Adrenal gland (tissue), 9 donors: ENCODE measurements at regions not wholly inside any gene's neighbourhood (a gene's known extent, or its start where the extent isn't known, plus 50 kb on each side); places are given as distances from the start of the nearest gene placed in this dataset.

Experiments
- DNase-seq, 7 donors: peaks; one replicate each; pipeline ENCODE4 v3.0.0-alpha.2; 2019 to 2020
- H3K27ac ChIP-seq, 5 donors: fragments of 200-600 bp; sonication (generic) in 4 of 5; 1 replicate in 3 of 5; 2 replicates in 2 of 5; pipeline versions ENCODE4 v1.5.1 to v1.8.0; 2016 to 2020; ENCODE audit warnings: mild to moderate bottlenecking in 1 of 5
- H3K27me3 ChIP-seq: fragments of 200-600 bp; 2 replicates; pipeline ENCODE4 v1.8.0; 2021
- H3K36me3 ChIP-seq, 2 donors: fragments of 200-600 bp; replicated peaks in 1 of 2; 1 replicate in 1 of 2; 2 replicates in 1 of 2; pipeline versions ENCODE4 v1.5.1 to v1.8.0; 2018 to 2022
- H3K4me1 ChIP-seq, 2 donors: fragments of 200-600 bp; replicated peaks in 1 of 2; 1 replicate in 1 of 2; 2 replicates in 1 of 2; pipeline versions ENCODE4 v1.5.1 to v1.8.0; 2018 to 2021
- H3K4me3 ChIP-seq, 4 donors: fragments of 200-600 bp; sonication (generic) in 3 of 4; one replicate each; pipeline ENCODE4 v1.5.1; 2016 to 2018
- H3K9me3 ChIP-seq, 3 donors: fragments of 200-600 bp; sonication (generic) in 1 of 3; replicated peaks in 1 of 3; 1 replicate in 2 of 3; 2 replicates in 1 of 3; pipeline versions ENCODE4 v1.5.1 to v1.8.0; 2016 to 2021
- POLR2A ChIP-seq, 2 donors: fragments of 450-650 bp; IDR thresholded peaks; one replicate each; pipeline ENCODE4 v1.6.1; 2017; ENCODE audit warnings: antibody characterized with exemption in 2 of 2, mild to moderate bottlenecking in 2 of 2, moderate library complexity in 1 of 2
- WGBS, 4 donors: extraction: QIAGEN DNeasy Blood & Tissue Kit in 2 of 4; methylation state at CpG; one replicate each; pipeline versions ENCODE4 v1.1.5 to v1.1.7; 2013 to 2017; 5-methylcytosine and 5-hydroxymethylcytosine counted together
- intact Hi-C, 2 donors: fragments of 100-400 bp; cut with DNase I; formaldehyde crosslinking; loops; one replicate each; pipeline versions ENCODE4 v1.14.1 to v1.15.0; 2022 to 2023
- TF ChIP-seq, protein P1 (sequence below), 6 experiments: fragments of 450-650 bp in 4 of 6; fragments of 200-600 bp in 2 of 6; sonication (generic) in 1 of 6; IDR thresholded peaks; 1 replicate in 5 of 6; 2 replicates in 1 of 6; pipeline versions ENCODE4 v1.5.1 to v1.8.0; 2016 to 2021; ENCODE audit warnings: antibody characterized with exemption in 6 of 6, mild to moderate bottlenecking in 2 of 6, moderate library complexity in 1 of 6
- donor health status: healthy with polysubstance abuse.
- donor health status: Bipolar disorder and iron deficiency.
- donor health status: DM: yes; HTN: yes; CAD: no.
- donor health status: DM: no; HTN: no; CAD: no.
- donor health status: DM: no; HTN: no; CAD: no.

DNA sequence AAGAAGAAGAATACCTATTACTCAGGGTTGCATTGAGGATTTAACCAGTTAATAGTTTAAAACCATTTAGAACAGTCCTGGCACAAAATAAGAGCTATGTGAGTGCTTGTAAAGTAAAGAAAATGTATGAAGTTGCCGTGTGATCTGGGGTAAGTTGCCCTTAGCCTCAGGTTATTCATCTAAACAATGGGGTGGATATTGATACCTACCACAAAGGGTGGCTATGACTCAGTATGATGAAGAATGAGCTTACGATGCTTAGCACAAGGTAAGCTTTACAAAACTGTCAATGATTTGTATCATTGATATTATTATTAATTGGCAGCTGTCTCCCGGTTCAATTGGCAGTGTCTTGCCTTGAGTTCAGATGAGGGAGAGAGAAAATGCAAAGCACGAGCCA lies 149.4 kb upstream of the PITX1 start:
- H3K36me3 ChIP-seq, result no peaks in the 10 kb centered on the region
- no peak for DNase-seq
- no peak overlapping the region for H3K27ac ChIP-seq
- no peaks in the 10 kb centered on the region for H3K27me3 ChIP-seq
- H3K4me1 ChIP-seq, result no peaks in the 10 kb centered on the region
- 79 to 91% (median 89%) methylated on average over 4 of the region's 4 CpGs for WGBS, 4 donors
- no peak for TF ChIP-seq POLR2A (IDR thresholded peaks at IDR 0.05)
- TF ChIP-seq, protein P1, sequence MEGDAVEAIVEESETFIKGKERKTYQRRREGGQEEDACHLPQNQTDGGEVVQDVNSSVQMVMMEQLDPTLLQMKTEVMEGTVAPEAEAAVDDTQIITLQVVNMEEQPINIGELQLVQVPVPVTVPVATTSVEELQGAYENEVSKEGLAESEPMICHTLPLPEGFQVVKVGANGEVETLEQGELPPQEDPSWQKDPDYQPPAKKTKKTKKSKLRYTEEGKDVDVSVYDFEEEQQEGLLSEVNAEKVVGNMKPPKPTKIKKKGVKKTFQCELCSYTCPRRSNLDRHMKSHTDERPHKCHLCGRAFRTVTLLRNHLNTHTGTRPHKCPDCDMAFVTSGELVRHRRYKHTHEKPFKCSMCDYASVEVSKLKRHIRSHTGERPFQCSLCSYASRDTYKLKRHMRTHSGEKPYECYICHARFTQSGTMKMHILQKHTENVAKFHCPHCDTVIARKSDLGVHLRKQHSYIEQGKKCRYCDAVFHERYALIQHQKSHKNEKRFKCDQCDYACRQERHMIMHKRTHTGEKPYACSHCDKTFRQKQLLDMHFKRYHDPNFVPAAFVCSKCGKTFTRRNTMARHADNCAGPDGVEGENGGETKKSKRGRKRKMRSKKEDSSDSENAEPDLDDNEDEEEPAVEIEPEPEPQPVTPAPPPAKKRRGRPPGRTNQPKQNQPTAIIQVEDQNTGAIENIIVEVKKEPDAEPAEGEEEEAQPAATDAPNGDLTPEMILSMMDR (IDR thresholded peaks at IDR 0.05), result no peak
- no peak overlapping the region for H3K4me3 ChIP-seq
- intact Hi-C loops, result no loop called here
- no peaks in the 10 kb centered on the region for H3K9me3 ChIP-seq

DNA sequence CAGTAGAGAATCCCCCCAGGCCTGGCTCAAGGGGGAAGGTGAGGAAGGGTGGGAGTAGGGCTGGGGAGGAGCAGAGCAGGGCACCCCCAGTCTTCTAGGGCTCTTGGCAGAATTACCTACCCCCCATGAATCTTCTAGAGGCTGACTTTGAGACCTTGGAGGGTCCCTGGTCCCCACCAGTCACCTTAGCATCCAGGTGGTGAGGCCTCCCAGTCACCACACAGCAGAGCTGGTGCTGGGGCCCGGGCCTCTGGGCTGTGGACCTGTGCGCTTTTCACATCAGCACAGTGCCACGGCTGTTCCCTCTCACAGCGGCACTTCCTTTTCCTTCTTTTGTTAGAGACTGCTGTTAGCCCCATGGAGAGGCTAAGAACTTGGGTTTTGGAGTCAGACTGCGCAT lies 148.6 kb upstream of the PITX1 start:
- Histone ChIP-seq H3K36me3 (no peaks in the 10 kb centered on the region), H3K4me1 (no peaks in the 10 kb centered on the region), H3K4me3 (no peak overlapping the region), H3K27ac (no peak overlapping the region), H3K27me3 (no peaks in the 10 kb centered on the region), H3K9me3 (no peaks in the 10 kb centered on the region)
- DNase-seq, result no peak
- intact Hi-C loops, result no loop called here
- TF ChIP-seq, protein P1 (IDR thresholded peaks at IDR 0.05), result no peak
- TF ChIP-seq POLR2A (IDR thresholded peaks at IDR 0.05), result no peak
- 84 to 94% (median 88%) methylated on average over 5 of the region's 5 CpGs for WGBS, 4 donors

DNA sequence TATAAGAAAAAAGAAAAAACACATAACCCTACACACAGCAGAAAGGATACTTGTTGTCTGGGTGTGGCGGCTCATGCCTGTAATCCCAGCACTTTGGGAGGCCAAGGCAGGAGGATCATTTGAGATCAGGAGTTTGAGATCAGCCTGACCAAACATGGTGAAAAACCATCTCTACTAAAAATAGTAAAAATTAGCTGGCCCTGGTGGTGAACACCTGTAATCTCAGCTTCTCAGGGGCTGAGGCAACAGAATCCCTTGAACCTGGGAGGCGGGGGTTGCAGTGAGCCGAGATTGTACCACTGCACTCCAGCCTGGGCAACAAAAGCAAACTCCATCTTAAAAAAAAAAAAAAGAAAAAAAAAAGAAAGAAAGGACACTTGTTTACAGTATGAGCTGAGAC lies 147.6 kb upstream of the PITX1 start:
- Histone ChIP-seq H3K4me1 (no peaks in the 10 kb centered on the region), H3K27ac (no peak overlapping the region), H3K27me3 (no peaks in the 10 kb centered on the region), H3K9me3 (no peaks in the 10 kb centered on the region), H3K36me3 (no peaks in the 10 kb centered on the region), H3K4me3 (no peak overlapping the region)
- WGBS, 4 donors, result 93 to 95% (median 93%) methylated on average over 3 of the region's 3 CpGs
- intact Hi-C loops, result no loop called here
- TF ChIP-seq POLR2A (IDR thresholded peaks at IDR 0.05), result no peak
- TF ChIP-seq, protein P1 (IDR thresholded peaks at IDR 0.05), result no peak
- DNase-seq, result no peak

DNA sequence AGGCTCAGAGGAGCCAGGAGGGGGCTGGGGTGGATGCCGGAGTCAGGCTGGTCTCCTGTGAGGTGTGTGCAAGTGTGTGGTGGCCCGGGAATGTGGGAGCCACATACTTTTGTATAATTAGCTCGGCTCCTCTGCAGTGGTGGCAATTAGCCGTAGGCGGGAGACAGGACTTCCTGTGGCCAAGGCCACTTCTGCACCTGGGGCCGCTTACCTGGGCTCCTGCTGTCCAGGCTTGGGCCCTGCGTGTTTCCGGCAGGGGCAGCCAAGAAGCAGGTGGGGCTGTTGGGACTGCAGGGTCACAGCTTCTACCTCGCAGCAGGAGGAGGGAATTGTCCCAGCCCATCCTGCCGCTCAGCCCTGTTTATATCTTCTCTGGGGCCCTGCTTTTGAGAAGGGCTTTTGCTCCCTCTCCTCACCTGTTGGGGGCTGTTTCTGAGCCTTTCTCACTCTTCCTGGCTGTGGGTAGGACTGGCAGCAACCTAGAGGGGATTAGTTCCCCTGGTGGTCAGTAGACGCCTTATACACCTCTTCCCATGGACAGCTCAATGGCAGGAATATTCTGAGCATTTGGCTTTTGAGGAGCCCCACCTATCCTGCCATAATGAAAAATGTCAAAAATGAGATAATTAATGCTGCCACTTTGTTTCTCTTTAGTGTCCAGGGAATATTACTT lies 145.4 kb upstream of the PITX1 start:
- WGBS, 4 donors, result 66 to 79% (median 72%) methylated on average over 6 to 11 of the region's 11 CpGs
- DNase-seq, result no peak
- Histone ChIP-seq H3K4me1 (no peaks in the 10 kb centered on the region), H3K27me3 (no peaks in the 10 kb centered on the region), H3K36me3 (no peaks in the 10 kb centered on the region), H3K27ac (no peak overlapping the region), H3K4me3 (no peak overlapping the region), H3K9me3 (no peaks in the 10 kb centered on the region)
- no peak for TF ChIP-seq POLR2A (IDR thresholded peaks at IDR 0.05)
- TF ChIP-seq, protein P1 (IDR thresholded peaks at IDR 0.05), result no peak
- intact Hi-C loops, result no loop called here
